Mammary epithelial cell (primary cell): ENCODE measurements at regions not wholly inside any gene's neighbourhood (a gene's known extent, or its start where the extent isn't known, plus 50 kb on each side); places are given as distances from the start of the nearest gene placed in this dataset.

Experiments used
- CTCF ChIP-seq, 2 donors: IDR thresholded peaks in 1 of 2; conservative IDR thresholded peaks in 1 of 2; 2 replicates each; pipeline ENCODE4 v1.5.1; 2011 to 2012; ENCODE audit warnings: inconsistent platforms in 2 of 2, low read length in 2 of 2, mild to moderate bottlenecking in 2 of 2, control low read depth in 1 of 2, low read depth in 1 of 2; ENCODE audit not compliant: insufficient read depth in 1 of 2; ENCODE audit errors: extremely low read depth in 1 of 2
- EZH2 ChIP-seq: IDR thresholded peaks from 2 replicates; pipeline ENCODE4 v1.6.1; 2012; ENCODE audit warnings: low read length, inconsistent platforms, borderline replicate concordance

- no peak for TF ChIP-seq EZH2
- no peak for TF ChIP-seq CTCF (conservative IDR thresholded peaks at IDR 0.05 in 1 of 2, IDR thresholded peaks at IDR 0.05 in 1 of 2; ENCODE audit: extremely low read depth in 1 of 2, insufficient read depth in 1 of 2, low read depth in 1 of 2, low read length in 2 of 2)
These were observed 199.8 kb downstream of the TMX1 start for GRCh38 chr14:51439896-51440295.
